Mammary epithelial cell (primary cell): ENCODE measurements at regions not wholly inside any gene's neighbourhood (a gene's known extent, or its start where the extent isn't known, plus 50 kb on each side); places are given as distances from the start of the nearest gene placed in this dataset.

Source experiments
- EZH2 ChIP-seq: IDR thresholded peaks from 2 replicates; pipeline ENCODE4 v1.6.1; 2012; ENCODE audit warnings: low read length, inconsistent platforms, borderline replicate concordance
- TF ChIP-seq, protein P1 (sequence below), 2 donors: IDR thresholded peaks in 1 of 2; conservative IDR thresholded peaks in 1 of 2; 2 replicates each; pipeline ENCODE4 v1.5.1; 2011 to 2012; ENCODE audit warnings: inconsistent platforms in 2 of 2, low read length in 2 of 2, mild to moderate bottlenecking in 2 of 2, control low read depth in 1 of 2, low read depth in 1 of 2; ENCODE audit not compliant: insufficient read depth in 1 of 2; ENCODE audit errors: extremely low read depth in 1 of 2

GRCh38 chr2:12587228-12587627, 129.5 kb upstream of the TRIB2 start:
- TF ChIP-seq, protein P1, sequence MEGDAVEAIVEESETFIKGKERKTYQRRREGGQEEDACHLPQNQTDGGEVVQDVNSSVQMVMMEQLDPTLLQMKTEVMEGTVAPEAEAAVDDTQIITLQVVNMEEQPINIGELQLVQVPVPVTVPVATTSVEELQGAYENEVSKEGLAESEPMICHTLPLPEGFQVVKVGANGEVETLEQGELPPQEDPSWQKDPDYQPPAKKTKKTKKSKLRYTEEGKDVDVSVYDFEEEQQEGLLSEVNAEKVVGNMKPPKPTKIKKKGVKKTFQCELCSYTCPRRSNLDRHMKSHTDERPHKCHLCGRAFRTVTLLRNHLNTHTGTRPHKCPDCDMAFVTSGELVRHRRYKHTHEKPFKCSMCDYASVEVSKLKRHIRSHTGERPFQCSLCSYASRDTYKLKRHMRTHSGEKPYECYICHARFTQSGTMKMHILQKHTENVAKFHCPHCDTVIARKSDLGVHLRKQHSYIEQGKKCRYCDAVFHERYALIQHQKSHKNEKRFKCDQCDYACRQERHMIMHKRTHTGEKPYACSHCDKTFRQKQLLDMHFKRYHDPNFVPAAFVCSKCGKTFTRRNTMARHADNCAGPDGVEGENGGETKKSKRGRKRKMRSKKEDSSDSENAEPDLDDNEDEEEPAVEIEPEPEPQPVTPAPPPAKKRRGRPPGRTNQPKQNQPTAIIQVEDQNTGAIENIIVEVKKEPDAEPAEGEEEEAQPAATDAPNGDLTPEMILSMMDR (conservative IDR thresholded peaks at IDR 0.05 in 1 of 2, IDR thresholded peaks at IDR 0.05 in 1 of 2; ENCODE audit: extremely low read depth in 1 of 2, insufficient read depth in 1 of 2, low read depth in 1 of 2, low read length in 2 of 2) = no peak
- no peak for TF ChIP-seq EZH2
